ENCODE measurements at regions not wholly inside any gene's neighbourhood (a gene's known extent, or its start where the extent isn't known, plus 50 kb on each side); places are given as distances from the start of the nearest gene placed in this dataset.

- H3K23ac ChIP-seq (ENCODE audit: low read depth, low read length), result no peak overlapping the region
- no peak overlapping the region for H3K18ac ChIP-seq (ENCODE audit: low read depth, low read length)
- H2BK15ac ChIP-seq (ENCODE audit: low read depth, low read length), result no peak overlapping the region
- H3K4ac ChIP-seq (ENCODE audit: low read depth, low read length), result no peak overlapping the region
- no peak for TF ChIP-seq MXI1 (IDR thresholded peaks at IDR 0.05; ENCODE audit: borderline replicate concordance, low read depth, low read length)
- no peak for TF ChIP-seq MAFK (IDR thresholded peaks at IDR 0.05; ENCODE audit: low read depth, low read length)
- TF ChIP-seq CTCF (conservative IDR thresholded peaks at IDR 0.05; ENCODE audit: low read depth, low read length), result no peak
- no peak for TF ChIP-seq CEBPB (IDR thresholded peaks at IDR 0.05; ENCODE audit: low read depth, low read length)
- no peak for TF ChIP-seq ELK1 (IDR thresholded peaks at IDR 0.05; ENCODE audit: borderline replicate concordance, low read depth, low read length)
- TF ChIP-seq USF2 (IDR thresholded peaks at IDR 0.05; ENCODE audit: low read depth, low read length), result no peak
- no peak for TF ChIP-seq POLR2A (IDR thresholded peaks at IDR 0.05; ENCODE audit: low read depth, low read length)
- no peak for TF ChIP-seq FOS (IDR thresholded peaks at IDR 0.05; ENCODE audit: low read depth, low read length)
- TF ChIP-seq SMC3 (IDR thresholded peaks at IDR 0.05; ENCODE audit: low read depth, low read length), result no peak
- TF ChIP-seq RFX5 (IDR thresholded peaks at IDR 0.05; ENCODE audit: low read depth, low read length), result no peak
- no peak for TF ChIP-seq CHD1 (IDR thresholded peaks at IDR 0.05; ENCODE audit: low read depth, low read length)
- TF ChIP-seq NFE2L2 (IDR thresholded peaks at IDR 0.05; ENCODE audit: low read depth, low read length), result no peak
- TF ChIP-seq RAD21 (IDR thresholded peaks at IDR 0.05; ENCODE audit: low read length), result no peak
- no peak for TF ChIP-seq RCOR1 (IDR thresholded peaks at IDR 0.05; ENCODE audit: insufficient replicate concordance, low read length)
- no peak for TF ChIP-seq MAZ (IDR thresholded peaks at IDR 0.05; ENCODE audit: borderline replicate concordance, low read depth, low read length)
- no peak for TF ChIP-seq BHLHE40 (IDR thresholded peaks at IDR 0.05; ENCODE audit: low read depth, low read length)
- no peaks in the 10 kb centered on the region for H3K79me1 ChIP-seq (ENCODE audit: low read depth in 1 of 2, low read length in 2 of 2)
- H4K91ac ChIP-seq (ENCODE audit: insufficient read depth, low read depth, low read length), result no peak overlapping the region
- BruUV-seq (replicated peaks), result no TSS peak
- no peak overlapping the region for H2AFZ ChIP-seq (replicated peaks; ENCODE audit: low read length, poor library complexity)
- H3K9me1 ChIP-seq (ENCODE audit: insufficient read depth, low read length), result no peaks in the 10 kb centered on the region
- no peak overlapping the region for H4K8ac ChIP-seq (ENCODE audit: low read depth in 2 of 2, low read length in 2 of 2)
- H2BK120ac ChIP-seq (ENCODE audit: low read depth, low read length), result no peak overlapping the region
- WGBS, 2 experiments (ENCODE audit: extremely low coverage in 2 of 2, insufficient read length in 1 of 2), result no CpG with 5 or more reads among the region's 4 CpGs
- H3K36me3 ChIP-seq (ENCODE audit: control insufficient read depth, insufficient read depth, low read length), result no peaks in the 10 kb centered on the region
- CTCF ChIA-PET, result no interaction called here
- H3K9ac ChIP-seq (ENCODE audit: low read depth, low read length), result no peak overlapping the region
- H3K9me3 ChIP-seq (ENCODE audit: control insufficient read depth, insufficient read depth, low read length), result peaks cover 46% of the 10 kb centered on the region
- no peak overlapping the region for H3K56ac ChIP-seq (ENCODE audit: extremely low read depth, insufficient read depth, low read length)
- dilution Hi-C loops (cut with HindIII; ENCODE audit: low sequenced_read_pairs, unreplicated experiment), result no loop called here
- H4K20me1 ChIP-seq (ENCODE audit: insufficient read depth, low read length), result no peaks in the 10 kb centered on the region
- DNase-seq (no peak), ATAC-seq (ENCODE audit: low read depth) (no peak)
- no peak overlapping the region for H2AK5ac ChIP-seq (ENCODE audit: low read depth, low read length)
- no peak overlapping the region for H2BK5ac ChIP-seq (ENCODE audit: low read depth, low read length, poor library complexity, severe bottlenecking)
- H3K4me1 ChIP-seq (ENCODE audit: control insufficient read depth, insufficient read depth, low read length), result no peaks in the 10 kb centered on the region
- H2BK20ac ChIP-seq (ENCODE audit: low read depth, low read length), result no peak overlapping the region
- POLR2A ChIA-PET (ENCODE audit: unreplicated experiment), result no interaction called here
- no peak overlapping the region for H2AK9ac ChIP-seq (replicated peaks; ENCODE audit: low read depth, low read length, poor library complexity)
- H3K27me3 ChIP-seq (ENCODE audit: control insufficient read depth, insufficient read depth, low read length), result no peaks in the 10 kb centered on the region
- H3K27ac ChIP-seq (ENCODE audit: insufficient read depth, low read length), result no peak overlapping the region
- in situ Hi-C loops (cut with MboI; ENCODE audit: low sequenced_read_pairs), result no loop called here
- H3K4me3 ChIP-seq (ENCODE audit: insufficient read depth, low read depth, low read length), result no peak overlapping the region
- H4K5ac ChIP-seq (ENCODE audit: low read depth, low read length), result no peak overlapping the region
- H3K14ac ChIP-seq (replicated peaks; ENCODE audit: low read depth, low read length), result no peak overlapping the region
- H3K4me2 ChIP-seq (ENCODE audit: low read depth, low read length), result no peak overlapping the region
- intact Hi-C loops (cut with micrococcal nuclease), result no loop called here
Observed at GRCh38 chr2:16126517-16127275, 186.3 kb downstream of the MYCN start.

Data from IMR-90 (cell line).